ENCODE measurements at regions not wholly inside any gene's neighbourhood (a gene's known extent, or its start where the extent isn't known, plus 50 kb on each side); places are given as distances from the start of the nearest gene placed in this dataset.

- Histone ChIP-seq H3K4me2 (ENCODE audit: low read length) (no peak overlapping the region), H3K9ac (ENCODE audit: low read length) (no peak overlapping the region), H3K79me1 (ENCODE audit: low read length) (no peaks in the 10 kb centered on the region), H2AFZ (ENCODE audit: insufficient read depth, low read length, poor library complexity) (no peak overlapping the region), H3K23ac (ENCODE audit: low read length) (no peak overlapping the region), H3K27me3 (ENCODE audit: insufficient read depth, low read length) (no peaks in the 10 kb centered on the region), H3K4ac (ENCODE audit: low read depth, low read length) (no peak overlapping the region), H3K4me1 (ENCODE audit: control insufficient read depth in 1 of 2, insufficient read depth in 2 of 2, low read length in 2 of 2) (no peaks in the 10 kb centered on the region), H3K79me2 (ENCODE audit: control insufficient read depth, insufficient read depth, low read length, poor library complexity) (no peaks in the 10 kb centered on the region), H2BK12ac (ENCODE audit: low read length) (no peak overlapping the region), H3K27ac (ENCODE audit: low read depth, low read length) (no peak overlapping the region), H3K14ac (ENCODE audit: low read length) (no peak overlapping the region), H2BK5ac (ENCODE audit: low read depth, low read length, poor library complexity) (no peak overlapping the region), H3K9me3 (ENCODE audit: insufficient read depth, low read depth, low read length) (no peaks in the 10 kb centered on the region), H3K36me3 (ENCODE audit: control insufficient read depth in 1 of 2, insufficient read depth in 2 of 2, low read length in 2 of 2) (no peaks in the 10 kb centered on the region), H4K12ac (ENCODE audit: low read depth, low read length) (no peak overlapping the region), H4K91ac (ENCODE audit: low read depth, low read length) (no peak overlapping the region), H2AK5ac (ENCODE audit: low read length) (no peak overlapping the region), H2BK120ac (ENCODE audit: insufficient read depth, low read length, poor library complexity) (no peak overlapping the region), H3K18ac (ENCODE audit: low read length) (no peak overlapping the region), H4K8ac (ENCODE audit: low read depth, low read length) (no peak overlapping the region), H3K4me3 (ENCODE audit: low read depth, low read length) (no peak overlapping the region)
- DNase-seq, result no peak
- whole genome bisulfite sequencing (ENCODE audit: extremely low coverage, insufficient coverage, insufficient read length), result no CpG with 5 or more reads among the region's 1 CpG
These were observed 301.5 kb upstream of the ARRDC3 start for GRCh38 chr5:91684625-91685024.

DNA sequence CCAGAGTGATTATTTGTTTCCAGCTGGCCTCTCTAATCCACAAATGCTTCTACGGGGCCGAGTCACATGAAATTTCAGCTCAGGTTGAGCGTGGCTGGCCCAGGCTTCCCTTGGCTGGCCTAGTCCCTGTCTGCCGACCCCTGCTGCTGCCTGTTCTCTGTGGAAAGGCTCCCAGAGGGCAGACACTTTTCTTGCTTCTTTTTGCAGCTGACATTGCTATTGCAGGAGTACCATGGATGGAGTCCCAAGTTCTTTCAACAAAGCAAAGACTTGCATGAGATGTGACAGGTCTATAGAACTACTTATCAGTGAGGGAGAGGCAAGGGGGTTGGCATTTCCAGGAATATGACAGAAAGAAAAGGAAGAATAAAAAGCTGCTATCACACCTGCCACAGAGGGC lies 287.4 kb upstream of the ARRDC3 start:
- Histone ChIP-seq H4K8ac (ENCODE audit: low read depth, low read length) (no peak overlapping the region), H4K91ac (ENCODE audit: low read depth, low read length) (no peak overlapping the region), H3K79me2 (ENCODE audit: control insufficient read depth, insufficient read depth, low read length, poor library complexity) (no peaks in the 10 kb centered on the region), H3K4ac (ENCODE audit: low read depth, low read length) (no peak overlapping the region), H3K4me2 (ENCODE audit: low read length) (no peak overlapping the region), H3K4me3 (ENCODE audit: low read depth, low read length) (no peak overlapping the region), H3K23ac (ENCODE audit: low read length) (no peak overlapping the region), H3K27me3 (ENCODE audit: insufficient read depth, low read length) (no peaks in the 10 kb centered on the region), H2BK12ac (ENCODE audit: low read length) (no peak overlapping the region), H3K79me1 (ENCODE audit: low read length) (no peaks in the 10 kb centered on the region), H3K4me1 (ENCODE audit: control insufficient read depth in 1 of 2, insufficient read depth in 2 of 2, low read length in 2 of 2) (no peaks in the 10 kb centered on the region), H3K9me3 (ENCODE audit: insufficient read depth, low read depth, low read length) (no peaks in the 10 kb centered on the region), H3K36me3 (ENCODE audit: control insufficient read depth in 1 of 2, insufficient read depth in 2 of 2, low read length in 2 of 2) (no peaks in the 10 kb centered on the region), H3K18ac (ENCODE audit: low read length) (no peak overlapping the region), H3K14ac (ENCODE audit: low read length) (no peak overlapping the region), H4K12ac (ENCODE audit: low read depth, low read length) (no peak overlapping the region), H3K27ac (ENCODE audit: low read depth, low read length) (no peak overlapping the region), H2AFZ (ENCODE audit: insufficient read depth, low read length, poor library complexity) (no peak overlapping the region), H2BK120ac (ENCODE audit: insufficient read depth, low read length, poor library complexity) (no peak overlapping the region), H2AK5ac (ENCODE audit: low read length) (no peak overlapping the region), H2BK5ac (ENCODE audit: low read depth, low read length, poor library complexity) (no peak overlapping the region), H3K9ac (ENCODE audit: low read length) (no peak overlapping the region)
- WGBS (ENCODE audit: extremely low coverage, insufficient coverage, insufficient read length), result no CpG with 5 or more reads among the region's 4 CpGs
- DNase-seq, result no peak

GRCh38 chr5:91670122-91670521 lies 287.0 kb upstream of the ARRDC3 start:
- H3K4me3 ChIP-seq (ENCODE audit: low read depth, low read length), result no peak overlapping the region
- H3K79me1 ChIP-seq (ENCODE audit: low read length), result no peaks in the 10 kb centered on the region
- no peak overlapping the region for H3K4me2 ChIP-seq (ENCODE audit: low read length)
- no peak overlapping the region for H3K4ac ChIP-seq (ENCODE audit: low read depth, low read length)
- H3K36me3 ChIP-seq (ENCODE audit: control insufficient read depth in 1 of 2, insufficient read depth in 2 of 2, low read length in 2 of 2), result no peaks in the 10 kb centered on the region
- H2BK12ac ChIP-seq (ENCODE audit: low read length), result no peak overlapping the region
- no peak overlapping the region for H4K8ac ChIP-seq (ENCODE audit: low read depth, low read length)
- WGBS (ENCODE audit: extremely low coverage, insufficient coverage, insufficient read length), result no CpG with 5 or more reads among the region's 2 CpGs
- no peak overlapping the region for H2AFZ ChIP-seq (ENCODE audit: insufficient read depth, low read length, poor library complexity)
- H3K14ac ChIP-seq (ENCODE audit: low read length), result no peak overlapping the region
- H2BK120ac ChIP-seq (ENCODE audit: insufficient read depth, low read length, poor library complexity), result no peak overlapping the region
- H3K23ac ChIP-seq (ENCODE audit: low read length), result no peak overlapping the region
- no peaks in the 10 kb centered on the region for H3K4me1 ChIP-seq (ENCODE audit: control insufficient read depth in 1 of 2, insufficient read depth in 2 of 2, low read length in 2 of 2)
- no peak overlapping the region for H4K12ac ChIP-seq (ENCODE audit: low read depth, low read length)
- H4K91ac ChIP-seq (ENCODE audit: low read depth, low read length), result no peak overlapping the region
- no peak overlapping the region for H2AK5ac ChIP-seq (ENCODE audit: low read length)
- H2BK5ac ChIP-seq (ENCODE audit: low read depth, low read length, poor library complexity), result no peak overlapping the region
- no peak for DNase-seq
- no peak overlapping the region for H3K18ac ChIP-seq (ENCODE audit: low read length)
- no peak overlapping the region for H3K27ac ChIP-seq (ENCODE audit: low read depth, low read length)
- no peak overlapping the region for H3K9ac ChIP-seq (ENCODE audit: low read length)
- H3K27me3 ChIP-seq (ENCODE audit: insufficient read depth, low read length), result no peaks in the 10 kb centered on the region
- no peaks in the 10 kb centered on the region for H3K9me3 ChIP-seq (ENCODE audit: insufficient read depth, low read depth, low read length)
- H3K79me2 ChIP-seq (ENCODE audit: control insufficient read depth, insufficient read depth, low read length, poor library complexity), result no peaks in the 10 kb centered on the region

DNA sequence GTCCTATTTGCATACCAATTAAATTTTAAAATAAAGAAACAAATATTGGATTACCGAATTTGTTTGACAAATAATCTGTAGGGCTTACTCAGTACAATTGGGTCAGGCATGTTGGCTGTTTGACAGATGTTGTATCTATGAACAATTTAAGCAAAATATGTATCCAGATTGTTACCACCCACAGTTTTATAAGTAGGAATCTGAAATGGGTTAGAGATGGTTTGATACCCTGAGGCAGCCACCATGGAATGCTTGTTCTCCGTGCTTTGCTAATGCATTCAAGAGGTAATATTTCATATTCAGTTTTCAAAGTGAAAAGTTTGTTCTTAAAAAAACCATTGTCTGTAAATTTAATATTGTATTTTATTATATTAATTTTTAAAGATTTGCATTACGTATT lies 285.1 kb upstream of the ARRDC3 start:
- WGBS (ENCODE audit: extremely low coverage, insufficient coverage, insufficient read length), result no CpG with 5 or more reads among the region's 3 CpGs
- H3K23ac ChIP-seq (ENCODE audit: low read length), result no peak overlapping the region
- no peak overlapping the region for H3K9ac ChIP-seq (ENCODE audit: low read length)
- H3K18ac ChIP-seq (ENCODE audit: low read length), result no peak overlapping the region
- H2BK5ac ChIP-seq (ENCODE audit: low read depth, low read length, poor library complexity), result no peak overlapping the region
- H3K36me3 ChIP-seq (ENCODE audit: control insufficient read depth in 1 of 2, insufficient read depth in 2 of 2, low read length in 2 of 2), result no peaks in the 10 kb centered on the region
- no peaks in the 10 kb centered on the region for H3K27me3 ChIP-seq (ENCODE audit: insufficient read depth, low read length)
- DNase-seq, result no peak
- H2AK5ac ChIP-seq (ENCODE audit: low read length), result no peak overlapping the region
- no peak overlapping the region for H2AFZ ChIP-seq (ENCODE audit: insufficient read depth, low read length, poor library complexity)
- H4K91ac ChIP-seq (ENCODE audit: low read depth, low read length), result no peak overlapping the region
- no peaks in the 10 kb centered on the region for H3K79me2 ChIP-seq (ENCODE audit: control insufficient read depth, insufficient read depth, low read length, poor library complexity)
- no peaks in the 10 kb centered on the region for H3K79me1 ChIP-seq (ENCODE audit: low read length)
- H3K4me1 ChIP-seq (ENCODE audit: control insufficient read depth in 1 of 2, insufficient read depth in 2 of 2, low read length in 2 of 2), result no peaks in the 10 kb centered on the region
- no peak overlapping the region for H3K4me2 ChIP-seq (ENCODE audit: low read length)
- no peak overlapping the region for H3K27ac ChIP-seq (ENCODE audit: low read depth, low read length)
- H3K4ac ChIP-seq (ENCODE audit: low read depth, low read length), result no peak overlapping the region
- no peak overlapping the region for H3K14ac ChIP-seq (ENCODE audit: low read length)
- H4K8ac ChIP-seq (ENCODE audit: low read depth, low read length), result no peak overlapping the region
- no peak overlapping the region for H2BK120ac ChIP-seq (ENCODE audit: insufficient read depth, low read length, poor library complexity)
- no peak overlapping the region for H4K12ac ChIP-seq (ENCODE audit: low read depth, low read length)
- H3K4me3 ChIP-seq (ENCODE audit: low read depth, low read length), result no peak overlapping the region
- no peaks in the 10 kb centered on the region for H3K9me3 ChIP-seq (ENCODE audit: insufficient read depth, low read depth, low read length)
- H2BK12ac ChIP-seq (ENCODE audit: low read length), result no peak overlapping the region

DNA sequence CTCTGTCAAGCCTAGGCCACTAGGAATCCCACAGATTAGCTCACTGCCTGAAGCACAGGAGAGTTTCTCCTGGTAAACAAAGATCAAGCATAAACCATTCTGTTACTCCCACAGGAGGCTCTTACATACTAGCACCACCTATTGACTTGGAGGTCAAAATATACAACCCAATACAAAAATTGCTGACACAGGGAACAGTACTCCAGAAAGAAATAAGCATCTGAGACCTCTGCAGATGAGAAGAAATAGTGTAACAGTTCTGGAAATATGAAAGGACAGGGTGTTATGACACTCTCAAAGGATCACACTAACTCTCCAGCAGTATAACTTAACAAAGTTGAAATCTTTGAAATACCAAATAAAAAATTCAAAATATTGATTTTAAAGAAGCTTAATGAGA lies 269.6 kb upstream of the ARRDC3 start:
- Histone ChIP-seq H3K4me2 (ENCODE audit: low read length) (no peak overlapping the region), H3K23ac (ENCODE audit: low read length) (no peak overlapping the region), H3K27me3 (ENCODE audit: insufficient read depth, low read length) (no peaks in the 10 kb centered on the region), H3K18ac (ENCODE audit: low read length) (no peak overlapping the region), H2AFZ (ENCODE audit: insufficient read depth, low read length, poor library complexity) (no peak overlapping the region), H2BK5ac (ENCODE audit: low read depth, low read length, poor library complexity) (no peak overlapping the region), H4K8ac (ENCODE audit: low read depth, low read length) (no peak overlapping the region), H2AK5ac (ENCODE audit: low read length) (no peak overlapping the region), H2BK120ac (ENCODE audit: insufficient read depth, low read length, poor library complexity) (no peak overlapping the region), H3K27ac (ENCODE audit: low read depth, low read length) (no peak overlapping the region), H3K9ac (ENCODE audit: low read length) (no peak overlapping the region), H2BK12ac (ENCODE audit: low read length) (no peak overlapping the region), H3K79me1 (ENCODE audit: low read length) (no peaks in the 10 kb centered on the region), H3K4me3 (ENCODE audit: low read depth, low read length) (no peak overlapping the region), H3K4ac (ENCODE audit: low read depth, low read length) (no peak overlapping the region), H3K9me3 (ENCODE audit: insufficient read depth, low read depth, low read length) (no peaks in the 10 kb centered on the region), H4K91ac (ENCODE audit: low read depth, low read length) (no peak overlapping the region), H4K12ac (ENCODE audit: low read depth, low read length) (no peak overlapping the region), H3K79me2 (ENCODE audit: control insufficient read depth, insufficient read depth, low read length, poor library complexity) (no peaks in the 10 kb centered on the region), H3K36me3 (ENCODE audit: control insufficient read depth in 1 of 2, insufficient read depth in 2 of 2, low read length in 2 of 2) (peaks cover 0 to 2% of the 10 kb centered on the region in 2 experiments), H3K4me1 (ENCODE audit: control insufficient read depth in 1 of 2, insufficient read depth in 2 of 2, low read length in 2 of 2) (no peaks in the 10 kb centered on the region), H3K14ac (ENCODE audit: low read length) (no peak overlapping the region)
- no peak for DNase-seq
